K562 (cell line): ENCODE measurements at regions not wholly inside any gene's neighbourhood (a gene's known extent, or its start where the extent isn't known, plus 50 kb on each side); places are given as distances from the start of the nearest gene placed in this dataset.
A peak's percentile ranks its signal among the peaks of the same experiment; 100 is the strongest.

Experiments
- CAMTA2 ChIP-seq: fragments of 250-450 bp; sonication (Bioruptor Pico); conservative IDR thresholded peaks from 2 replicates; pipeline ENCODE4 v1.5.1; 2022
- CBX2 ChIP-seq: fragments of 200-600 bp; sonication (generic); IDR thresholded peaks from one replicate; pipeline ENCODE4 v1.6.1; 2012; ENCODE audit warnings: mild to moderate bottlenecking, low read length, inconsistent platforms; ENCODE audit not compliant: insufficient read depth, poor library complexity, severe bottlenecking
- CREB3 ChIP-seq: fragments of 450-650 bp; conservative IDR thresholded peaks from 2 replicates; pipeline ENCODE4 v1.6.1; 2016; ENCODE audit warnings: missing genetic modification characterization, low read depth, mild to moderate bottlenecking, missing compliant biosample characterization, moderate library complexity
- ETV1 ChIP-seq: fragments of 450-650 bp; conservative IDR thresholded peaks from 2 replicates; pipeline ENCODE4 v1.6.1; 2016; ENCODE audit warnings: missing genetic modification characterization, control low read depth, low read depth, missing compliant biosample characterization
- GATA2 ChIP-seq: sonication (generic); formaldehyde crosslinking; IDR thresholded peaks from 2 replicates; pipeline ENCODE4 v1.4.0; 2020; ENCODE audit warnings: mild to moderate bottlenecking, missing genetic modification reagents
- GTF2E2 ChIP-seq: fragments of 200-800 bp; sonication (Bioruptor generic); IDR thresholded peaks from 2 replicates; pipeline ENCODE4 v1.6.1; 2016; ENCODE audit warnings: missing genetic modification characterization, missing compliant biosample characterization
- KDM1A ChIP-seq, 2 experiments: fragments of 450-650 bp; IDR thresholded peaks; 2 replicates each; pipeline ENCODE4 v1.6.1; 2016; ENCODE audit warnings: mild to moderate bottlenecking in 2 of 2
- MLX ChIP-seq, 2 experiments: fragments of 450-650 bp in 1 of 2; sonication (generic) in 1 of 2; formaldehyde crosslinking; conservative IDR thresholded peaks; 2 replicates each; pipeline versions ENCODE4 v1.4.0 to v1.8.1; 2020 to 2022; ENCODE audit warnings: mild to moderate bottlenecking in 1 of 2, missing genetic modification reagents in 1 of 2
- NR0B1 ChIP-seq: fragments of 450-650 bp; IDR thresholded peaks from one replicate; pipeline ENCODE4 v1.6.1; 2018; ENCODE audit warnings: mild to moderate bottlenecking, moderate library complexity; ENCODE audit not compliant: partially characterized antibody
- NR3C1 ChIP-seq: sonication (generic); formaldehyde crosslinking; IDR thresholded peaks from 2 replicates; pipeline ENCODE4 v1.8.1; 2022; ENCODE audit warnings: missing genetic modification reagents
- PML ChIP-seq: IDR thresholded peaks from 2 replicates; pipeline ENCODE4 v1.6.1; 2012; ENCODE audit warnings: low read length, inconsistent platforms
- RNF219 ChIP-seq: fragments of 250-450 bp; sonication (Bioruptor Pico); IDR thresholded peaks from 2 replicates; pipeline ENCODE4 v1.5.0; 2022; ENCODE audit warnings: mild to moderate bottlenecking
- TOE1 ChIP-seq, 2 experiments: fragments of 450-650 bp in 1 of 2; sonication (generic) in 1 of 2; formaldehyde crosslinking in 1 of 2; IDR thresholded peaks; 2 replicates each; pipeline versions ENCODE4 v1.7.1 to v1.8.0; 2016 to 2022; ENCODE audit warnings: borderline replicate concordance in 2 of 2, mild to moderate bottlenecking in 2 of 2, antibody characterized with exemption in 1 of 2, inconsistent platforms in 1 of 2, low read depth in 1 of 2, missing genetic modification reagents in 1 of 2, moderate library complexity in 1 of 2
- ZNF165 ChIP-seq: fragments of 250-450 bp; sonication (Bioruptor Pico); IDR thresholded peaks from 2 replicates; pipeline ENCODE4 v1.4.0; 2020; ENCODE audit warnings: borderline replicate concordance
- TF ChIP-seq, protein P1 (sequence below), 2 experiments: fragments of 450-650 bp in 1 of 2; sonication (generic) in 1 of 2; formaldehyde crosslinking in 1 of 2; IDR thresholded peaks in 1 of 2; conservative IDR thresholded peaks in 1 of 2; 2 replicates each; pipeline versions ENCODE4 v1.6.1 to v1.8.1; 2016 to 2023; ENCODE audit warnings: mild to moderate bottlenecking in 2 of 2, moderate library complexity in 2 of 2, inconsistent platforms in 1 of 2, missing genetic modification reagents in 1 of 2
- TF ChIP-seq, protein P2 (sequence below): fragments of 250-450 bp; sonication (Bioruptor Pico); IDR thresholded peaks from 2 replicates; pipeline ENCODE4 v1.8.0; 2022; ENCODE audit warnings: moderate library complexity, mild to moderate bottlenecking, inconsistent platforms
- TF ChIP-seq, protein P3 (sequence below): fragments of 250-450 bp; sonication (Bioruptor Pico); IDR thresholded peaks from 2 replicates; pipeline ENCODE4 v1.4.0; 2020

DNA sequence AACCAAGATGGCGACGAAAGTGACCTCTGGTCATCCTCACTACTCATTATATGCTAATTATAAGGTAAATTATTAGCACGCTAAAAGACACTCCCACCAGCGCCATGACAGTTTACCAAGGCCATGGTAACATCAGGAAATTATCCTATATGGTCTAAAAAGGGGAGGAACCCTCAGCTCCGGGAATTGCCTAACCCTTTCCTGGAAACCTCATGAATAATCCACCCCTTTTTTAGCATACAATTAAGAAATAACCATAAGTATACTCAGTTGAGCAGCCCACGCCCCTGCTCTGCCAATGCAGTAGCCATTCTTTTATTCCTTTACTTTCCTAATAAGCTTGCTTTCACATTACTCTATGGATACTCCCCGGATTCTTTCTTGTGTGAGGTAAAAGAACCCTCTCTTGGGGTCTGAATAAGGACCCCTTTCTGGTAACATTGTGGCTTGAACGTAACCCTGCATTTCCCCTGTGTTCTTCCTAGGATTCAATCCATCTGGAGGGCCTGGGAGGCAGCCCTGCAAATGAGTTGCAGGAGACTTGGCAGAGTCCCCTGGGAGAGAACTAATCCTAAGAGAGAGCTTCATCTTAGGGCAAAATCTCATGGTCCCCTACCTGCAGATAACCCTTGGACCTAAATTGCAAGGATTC lies 225.6 kb upstream of the JARID2 start (continued):
- TF ChIP-seq MLX (CRISPR knock-in tag; conservative IDR thresholded peaks at IDR 0.05): no peak
- no peak for TF ChIP-seq KDM1A (IDR thresholded peaks at IDR 0.05)
- TF ChIP-seq, protein P1, sequence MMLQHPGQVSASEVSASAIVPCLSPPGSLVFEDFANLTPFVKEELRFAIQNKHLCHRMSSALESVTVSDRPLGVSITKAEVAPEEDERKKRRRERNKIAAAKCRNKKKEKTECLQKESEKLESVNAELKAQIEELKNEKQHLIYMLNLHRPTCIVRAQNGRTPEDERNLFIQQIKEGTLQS (IDR thresholded peaks at IDR 0.05): peak; percentile 14; the same call in 1 of the 2 replicates
- TF ChIP-seq, protein P1 (CRISPR knock-in tag; conservative IDR thresholded peaks at IDR 0.05): no peak
- peak; percentile 85; the same call in 1 of the 2 replicates for TF ChIP-seq PML
- TF ChIP-seq, protein P2, sequence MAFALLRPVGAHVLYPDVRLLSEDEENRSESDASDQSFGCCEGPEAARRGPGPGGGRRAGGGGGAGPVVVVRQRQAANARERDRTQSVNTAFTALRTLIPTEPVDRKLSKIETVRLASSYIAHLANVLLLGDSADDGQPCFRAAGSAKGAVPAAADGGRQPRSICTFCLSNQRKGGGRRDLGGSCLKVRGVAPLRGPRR (CRISPR knock-in tag): no peak
- TF ChIP-seq TOE1 (IDR thresholded peaks at IDR 0.05; ENCODE audit: borderline replicate concordance): no peak
- TF ChIP-seq TOE1 (CRISPR knock-in tag; IDR thresholded peaks at IDR 0.05; ENCODE audit: borderline replicate concordance, low read depth): no peak
- TF ChIP-seq RNF219 (CRISPR knock-in tag): no peak
- no peak for TF ChIP-seq GTF2E2 (tag)
- TF ChIP-seq, protein P3, sequence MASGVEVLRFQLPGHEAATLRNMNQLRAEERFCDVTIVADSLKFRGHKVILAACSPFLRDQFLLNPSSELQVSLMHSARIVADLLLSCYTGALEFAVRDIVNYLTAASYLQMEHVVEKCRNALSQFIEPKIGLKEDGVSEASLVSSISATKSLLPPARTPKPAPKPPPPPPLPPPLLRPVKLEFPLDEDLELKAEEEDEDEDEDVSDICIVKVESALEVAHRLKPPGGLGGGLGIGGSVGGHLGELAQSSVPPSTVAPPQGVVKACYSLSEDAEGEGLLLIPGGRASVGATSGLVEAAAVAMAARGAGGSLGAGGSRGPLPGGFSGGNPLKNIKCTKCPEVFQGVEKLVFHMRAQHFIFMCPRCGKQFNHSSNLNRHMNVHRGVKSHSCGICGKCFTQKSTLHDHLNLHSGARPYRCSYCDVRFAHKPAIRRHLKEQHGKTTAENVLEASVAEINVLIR (CRISPR knock-in tag): no peak
- no peak for TF ChIP-seq NR3C1 (CRISPR knock-in tag)
- TF ChIP-seq NR0B1: no peak
- TF ChIP-seq CREB3: peak; percentile 25; the same call in 1 of the 2 replicates
- TF ChIP-seq CBX2: no peak
- no peak for TF ChIP-seq ZNF165 (CRISPR knock-in tag)
- no peak for TF ChIP-seq ETV1 (tag)
- no peak for TF ChIP-seq GATA2
- no peak for TF ChIP-seq CAMTA2 (CRISPR knock-in tag)
